GM19372 (cell line): ENCODE measurements at regions not wholly inside any gene's neighbourhood (a gene's known extent, or its start where the extent isn't known, plus 50 kb on each side); places are given as distances from the start of the nearest gene placed in this dataset.

Experiments
- ATAC-seq: cut with Tn5 transposase; IDR thresholded peaks from one replicate; pipeline ENCODE4 v1.9.1; 2021; ENCODE audit warnings: mild to moderate bottlenecking, low read depth, moderate library complexity; ENCODE audit not compliant: unreplicated experiment

- no peak for ATAC-seq
Observed at GRCh38 chr1:209420276-209420675, 163.2 kb upstream of the CAMK1G start.

GRCh38 chr1:209421186-209421585 lies 162.3 kb upstream of the CAMK1G start:
- no peak for ATAC-seq

- ATAC-seq = no peak
Observed at GRCh38 chr1:209421978-209422680, 161.4 kb upstream of the CAMK1G start.

GRCh38 chr1:209425959-209426358 lies 157.6 kb upstream of the CAMK1G start:
- ATAC-seq = no peak

DNA sequence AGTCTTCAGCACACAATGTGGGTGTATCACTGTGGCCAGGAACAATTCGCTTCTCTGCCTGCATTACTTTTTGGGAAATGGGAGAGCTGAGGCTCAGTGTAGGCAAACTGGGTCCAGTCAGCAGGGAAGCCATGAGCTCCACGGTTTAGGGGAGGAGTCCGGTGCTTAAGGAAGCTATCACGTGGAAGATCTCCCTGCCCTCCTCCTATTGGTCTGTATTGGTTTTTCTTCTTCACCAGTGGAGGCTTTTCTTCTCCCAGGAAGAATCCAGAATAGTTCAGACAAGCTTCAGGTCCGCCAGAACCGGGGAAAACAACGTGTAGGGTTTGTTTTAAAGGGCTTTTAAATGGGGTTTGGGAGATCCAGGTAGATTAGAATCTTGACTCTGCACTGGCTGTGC lies 156.2 kb upstream of the CAMK1G start:
- ATAC-seq = no peak

- no peak for ATAC-seq
Observed at GRCh38 chr1:209427811-209428210, 155.7 kb upstream of the CAMK1G start.

DNA sequence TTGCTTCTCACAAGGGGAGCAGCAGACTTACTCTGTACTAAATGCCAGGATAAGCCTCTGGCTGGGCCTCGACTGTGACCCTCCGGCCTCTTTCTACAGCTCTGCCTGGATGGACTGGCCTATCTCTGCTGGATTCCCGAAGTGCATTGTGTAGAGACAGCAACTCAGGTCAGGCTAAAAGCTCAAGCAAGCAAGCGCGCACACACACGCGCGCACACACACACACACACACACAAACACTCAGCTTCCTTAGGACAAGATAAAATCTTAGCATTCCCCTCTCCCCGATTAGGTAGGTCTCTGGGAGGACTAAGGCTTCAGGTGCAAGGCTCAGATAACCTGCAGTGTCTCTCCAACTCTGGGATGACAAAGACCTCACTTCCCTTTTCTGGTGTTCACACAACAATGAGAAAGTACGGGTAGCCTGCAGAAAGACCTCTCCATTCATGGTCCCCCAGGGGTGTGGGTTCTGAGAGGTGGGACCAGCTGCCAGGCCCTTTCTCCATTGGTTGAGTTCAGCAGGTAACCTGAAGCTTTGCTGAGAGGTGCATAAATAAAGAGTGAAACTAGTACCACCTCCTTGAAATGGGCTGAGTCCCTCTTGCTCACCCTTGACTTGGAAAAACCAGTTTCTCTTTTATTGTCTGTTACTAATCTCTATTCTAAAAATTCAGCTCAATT lies 155.1 kb upstream of the CAMK1G start:
- ATAC-seq = no peak

DNA sequence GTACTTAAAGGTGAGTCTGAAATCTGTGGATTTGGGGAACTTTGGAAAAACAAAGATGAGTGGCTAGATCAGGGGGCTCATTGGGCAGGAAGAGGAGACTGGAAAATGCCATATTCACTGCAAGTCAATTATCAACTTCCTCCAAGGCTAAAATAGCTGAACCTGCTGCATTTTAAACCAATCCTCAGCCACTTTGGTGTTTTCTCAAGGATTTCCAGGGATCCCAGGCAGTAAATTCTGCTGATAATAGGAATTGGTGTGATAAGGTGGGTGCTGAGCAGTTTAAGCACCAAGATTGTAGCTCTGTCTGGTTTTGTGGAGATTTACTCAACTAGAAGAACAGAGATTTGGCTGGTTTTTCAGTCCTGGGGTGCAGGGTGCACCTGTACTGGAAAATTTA lies 153.9 kb upstream of the CAMK1G start:
- ATAC-seq = no peak

GRCh38 chr1:209430107-209430506 lies 153.4 kb upstream of the CAMK1G start:
- ATAC-seq = no peak

- no peak for ATAC-seq
Observed at GRCh38 chr1:209430821-209431259, 152.7 kb upstream of the CAMK1G start.

GRCh38 chr1:209431402-209431801 lies 152.1 kb upstream of the CAMK1G start:
- ATAC-seq = no peak

DNA sequence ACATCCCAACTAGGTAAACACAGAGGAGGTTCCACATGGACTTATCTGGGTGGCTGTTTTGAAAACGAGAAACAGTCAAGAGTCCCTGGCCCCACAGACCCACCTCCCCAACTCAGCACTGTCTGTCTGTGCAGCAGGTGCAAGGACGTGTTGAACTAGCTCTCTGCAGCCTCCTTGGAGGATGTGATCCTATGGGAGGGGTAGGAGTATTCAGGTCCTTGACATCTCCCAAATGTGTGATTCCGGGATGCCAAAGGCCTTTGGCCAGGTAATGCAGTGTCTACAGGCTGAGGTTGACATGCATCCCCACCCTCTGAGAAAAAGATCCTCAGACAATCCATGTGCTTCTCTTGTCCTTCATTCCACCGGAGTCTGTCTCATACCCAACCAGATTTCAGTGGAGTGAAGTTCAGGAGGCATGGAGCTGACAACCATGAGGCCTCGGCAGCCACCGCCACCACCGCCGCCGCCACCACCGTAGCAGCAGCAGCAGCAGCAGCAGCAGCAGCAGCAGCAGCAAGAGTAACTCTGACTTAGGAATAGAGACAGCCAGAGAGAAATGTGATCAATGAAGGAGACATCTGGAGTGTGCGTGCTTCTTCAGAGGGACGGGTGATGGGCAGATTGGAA lies 151.6 kb upstream of the CAMK1G start:
- no peak for ATAC-seq

DNA sequence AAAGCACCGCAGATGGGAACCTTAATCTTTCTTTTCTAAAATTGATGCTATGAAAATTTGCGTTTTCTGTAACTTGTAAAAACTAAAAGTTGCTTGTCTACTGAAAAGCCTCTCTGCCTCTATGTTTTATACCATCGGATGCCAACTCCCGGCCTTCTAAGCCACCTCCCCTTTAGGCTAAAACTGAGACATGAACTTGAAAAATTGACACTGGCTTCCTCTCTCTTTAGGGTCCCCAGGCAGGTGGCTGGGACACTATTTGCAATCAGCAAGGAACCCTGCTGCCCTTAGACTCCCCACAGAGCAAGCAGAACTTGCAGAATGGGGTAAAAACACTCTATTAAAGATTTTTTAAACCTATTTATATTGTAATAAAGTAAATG lies 151.1 kb upstream of the CAMK1G start:
- no peak for ATAC-seq

DNA sequence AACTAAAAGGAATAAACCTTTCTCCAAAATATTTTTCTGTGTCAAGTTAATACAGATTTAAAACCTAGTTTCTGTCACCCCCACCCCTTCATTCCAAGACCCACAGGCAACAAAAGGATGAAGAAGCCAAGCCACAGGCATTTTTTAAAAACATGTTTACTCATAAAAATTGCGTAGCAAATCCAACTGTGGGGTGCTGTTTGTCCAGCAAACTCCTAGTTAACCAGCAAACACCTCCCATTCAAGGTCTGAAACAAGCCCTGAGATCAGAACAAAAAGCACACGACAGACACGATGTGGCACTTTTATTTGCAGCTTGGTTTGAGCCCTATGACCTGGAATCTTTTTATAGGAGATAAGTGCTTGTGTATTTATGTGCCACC lies 149.9 kb upstream of the CAMK1G start:
- no peak for ATAC-seq

- ATAC-seq = no peak
Observed at GRCh38 chr1:209434066-209434465, 149.4 kb upstream of the CAMK1G start.

- no peak for ATAC-seq
Observed at GRCh38 chr1:209434631-209435217, 148.8 kb upstream of the CAMK1G start.

DNA sequence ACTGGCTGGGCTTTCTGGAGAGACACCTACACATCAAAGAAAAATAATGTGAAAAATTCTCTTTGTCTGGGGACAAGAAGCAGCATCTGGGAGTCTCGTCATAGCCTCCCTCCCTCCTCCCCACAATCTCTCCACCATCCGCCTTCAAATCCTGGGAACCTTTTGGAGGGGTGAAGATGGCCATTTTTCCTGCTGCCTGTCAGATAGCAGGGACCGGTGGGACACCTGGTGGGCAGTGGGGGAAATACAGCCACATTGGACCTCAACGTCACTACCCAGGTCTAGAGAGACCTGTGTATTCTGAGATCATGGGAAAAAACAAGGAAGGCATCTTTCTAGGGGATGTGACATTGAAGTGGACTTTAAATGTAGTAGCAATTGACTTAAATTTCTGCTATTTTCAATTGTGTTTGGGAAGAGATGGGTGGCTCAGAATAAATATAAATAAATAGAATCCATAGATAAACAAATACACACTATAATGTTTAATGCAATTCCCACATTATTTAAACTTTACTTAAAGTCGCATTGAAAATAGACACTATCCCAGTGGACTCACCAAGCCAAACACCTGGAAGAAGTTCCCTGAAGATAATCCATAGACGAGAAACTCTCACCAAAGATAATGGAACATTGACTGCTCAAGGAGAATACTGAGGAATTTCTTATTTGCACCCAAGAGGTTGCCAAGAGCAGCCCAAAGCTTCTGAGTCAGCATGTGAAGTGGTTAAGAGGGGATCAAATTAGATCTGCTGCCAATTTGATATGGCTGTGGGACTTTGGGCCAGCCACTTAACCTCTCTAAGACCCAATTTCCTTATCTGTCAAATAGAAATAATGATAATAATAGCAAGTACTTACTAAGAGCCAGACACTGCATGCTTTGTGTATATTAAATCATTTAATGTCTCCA lies 147.6 kb upstream of the CAMK1G start:
- ATAC-seq = no peak

GRCh38 chr1:209439828-209440227 lies 143.7 kb upstream of the CAMK1G start:
- ATAC-seq = no peak

GRCh38 chr1:209443361-209443931 lies 140.1 kb upstream of the CAMK1G start:
- no peak for ATAC-seq

DNA sequence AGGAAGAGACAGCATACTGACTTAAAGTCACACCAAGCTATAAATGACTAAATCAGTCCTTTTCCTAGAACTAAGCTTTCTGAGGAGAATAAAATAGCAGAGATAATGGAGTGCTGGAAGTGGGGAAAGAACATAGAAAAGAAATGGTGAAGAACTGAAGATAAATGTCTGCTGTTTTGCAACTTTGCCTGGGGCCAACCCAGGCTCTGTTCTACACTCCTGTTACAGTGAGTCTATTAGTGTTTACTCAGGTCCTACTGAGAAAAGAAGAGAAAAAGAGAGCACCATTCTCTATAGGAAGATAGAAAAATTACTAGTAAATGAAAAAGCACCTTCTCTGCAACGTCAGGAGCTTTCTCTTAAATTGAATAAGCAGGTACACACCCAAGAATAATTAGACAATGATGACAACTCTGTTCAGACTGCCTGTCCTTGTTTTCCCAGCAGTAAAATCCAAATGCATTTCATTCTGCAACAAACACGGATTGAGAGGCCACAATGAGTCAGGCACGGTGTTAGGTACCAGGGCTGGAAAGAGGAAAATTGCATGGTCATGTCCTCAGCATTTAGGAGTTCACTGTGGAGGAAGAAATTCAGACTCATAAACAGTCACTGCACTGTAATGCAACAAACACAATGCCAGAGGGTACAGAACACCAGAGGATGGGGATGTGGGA lies 139.4 kb upstream of the CAMK1G start:
- ATAC-seq = no peak
